Smooth muscle cell of the brain vasculature (primary cell): ENCODE measurements at regions not wholly inside any gene's neighbourhood (a gene's known extent, or its start where the extent isn't known, plus 50 kb on each side); places are given as distances from the start of the nearest gene placed in this dataset.

Source experiments
- DNase-seq: peaks from one replicate; pipeline ENCODE4 v3.0.0-alpha.2; 2012; ENCODE audit warnings: low read depth, low spot score

- DNase-seq = no peak
These were observed 236.9 kb upstream of the PLEKHG7 start for GRCh38 chr12:92465786-92466295.

GRCh38 chr12:92464911-92465310, 237.9 kb upstream of the PLEKHG7 start:
- DNase-seq = no peak

- no peak for DNase-seq
These were observed 239.6 kb upstream of the PLEKHG7 start for GRCh38 chr12:92463171-92463570.

- DNase-seq = no peak
These were observed 240.3 kb upstream of the PLEKHG7 start for GRCh38 chr12:92462527-92462926.

- no peak for DNase-seq
These were observed 240.7 kb upstream of the PLEKHG7 start for GRCh38 chr12:92462049-92462448.

- no peak for DNase-seq
These were observed 242.9 kb upstream of the PLEKHG7 start for GRCh38 chr12:92459850-92460249.

GRCh38 chr12:92458996-92459395, 243.8 kb upstream of the PLEKHG7 start:
- no peak for DNase-seq

GRCh38 chr12:92457458-92458180, 245.2 kb upstream of the PLEKHG7 start:
- no peak for DNase-seq

- DNase-seq = no peak
These were observed 250.0 kb upstream of the PLEKHG7 start for GRCh38 chr12:92452763-92453162.

- no peak for DNase-seq
These were observed 256.7 kb upstream of the PLEKHG7 start for GRCh38 chr12:92446083-92446460.

GRCh38 chr12:92445253-92446082, 257.3 kb upstream of the PLEKHG7 start:
- DNase-seq = peak; percentile 17

- no peak for DNase-seq
These were observed 258.0 kb upstream of the PLEKHG7 start for GRCh38 chr12:92444763-92445162.

- no peak for DNase-seq
These were observed 260.0 kb upstream of the PLEKHG7 start for GRCh38 chr12:92442782-92443181.

- DNase-seq = no peak
These were observed 262.7 kb upstream of the PLEKHG7 start for GRCh38 chr12:92440072-92440471.

GRCh38 chr12:92439420-92439805, 263.4 kb upstream of the PLEKHG7 start:
- DNase-seq = peak; percentile 15

- no peak for DNase-seq
These were observed 264.0 kb upstream of the PLEKHG7 start for GRCh38 chr12:92438641-92439419.

GRCh38 chr12:92437452-92437851, 265.3 kb upstream of the PLEKHG7 start:
- no peak for DNase-seq

GRCh38 chr12:92436856-92437255, 265.9 kb upstream of the PLEKHG7 start:
- no peak for DNase-seq

GRCh38 chr12:92434607-92435025, 268.2 kb upstream of the PLEKHG7 start:
- DNase-seq = no peak

GRCh38 chr12:92432724-92433441, 269.9 kb upstream of the PLEKHG7 start:
- no peak for DNase-seq

- no peak for DNase-seq
These were observed 271.6 kb upstream of the PLEKHG7 start for GRCh38 chr12:92431146-92431545.
